Hepatic stellate cell (primary cell): ENCODE measurements at regions not wholly inside any gene's neighbourhood (a gene's known extent, or its start where the extent isn't known, plus 50 kb on each side); places are given as distances from the start of the nearest gene placed in this dataset.
"Not testable (repeated sequence)": the region's sequence is repeated elsewhere in the genome, so short reads cannot be mapped to it uniquely, and the experiment has no call there.

Experiments
- DNase-seq: peaks from one replicate; pipeline ENCODE4 v3.0.0; 2011; ENCODE audit warnings: low spot score

GRCh38 chr10:56104487-56104886, 256.6 kb downstream of the ZWINT start:
- no peak for DNase-seq

- DNase-seq, result no peak
Observed at GRCh38 chr10:56096226-56096517, 264.9 kb downstream of the ZWINT start.

GRCh38 chr10:56095506-56096225, 265.4 kb downstream of the ZWINT start:
- DNase-seq, result no peak

- not testable (repeated sequence) for DNase-seq
Observed at GRCh38 chr10:56093645-56094044, 267.4 kb downstream of the ZWINT start.

GRCh38 chr10:56091872-56092271, 269.2 kb downstream of the ZWINT start:
- no peak for DNase-seq

GRCh38 chr10:56090914-56091540, 270.0 kb downstream of the ZWINT start:
- DNase-seq, result no peak

GRCh38 chr10:56085406-56086122, 275.5 kb downstream of the ZWINT start:
- no peak for DNase-seq

- DNase-seq, result no peak
Observed at GRCh38 chr10:56082169-56082568, 278.9 kb downstream of the ZWINT start.

- DNase-seq, result no peak
Observed at GRCh38 chr10:56068473-56069263, 292.4 kb downstream of the ZWINT start.

- DNase-seq, result no peak
Observed at GRCh38 chr10:56068040-56068439, 293.0 kb downstream of the ZWINT start.

GRCh38 chr10:56063642-56064041, 297.4 kb downstream of the ZWINT start:
- no peak for DNase-seq

GRCh38 chr10:56057860-56058259, 303.2 kb downstream of the ZWINT start:
- no peak for DNase-seq

GRCh38 chr10:56035489-56035888, 325.6 kb downstream of the ZWINT start:
- DNase-seq, result no peak

GRCh38 chr10:56028298-56029132, 332.5 kb downstream of the ZWINT start:
- no peak for DNase-seq

GRCh38 chr10:56012101-56012500, 349.0 kb downstream of the ZWINT start:
- no peak for DNase-seq

- no peak for DNase-seq
Observed at GRCh38 chr10:56003555-56003954, 357.5 kb downstream of the ZWINT start.

- no peak for DNase-seq
Observed at GRCh38 chr10:55989188-55989587, 371.9 kb downstream of the ZWINT start.

- no peak for DNase-seq
Observed at GRCh38 chr10:55979203-55979602, 381.9 kb downstream of the ZWINT start.

- DNase-seq, result no peak
Observed at GRCh38 chr10:55966101-55966500, 395.0 kb downstream of the ZWINT start.

GRCh38 chr10:55943403-55943802, 417.7 kb downstream of the ZWINT start:
- DNase-seq, result no peak

- DNase-seq, result no peak
Observed at GRCh38 chr10:55929291-55929690, 431.8 kb downstream of the ZWINT start.
